ENCODE measurements at regions not wholly inside any gene's neighbourhood (a gene's known extent, or its start where the extent isn't known, plus 50 kb on each side); places are given as distances from the start of the nearest gene placed in this dataset.

DNA sequence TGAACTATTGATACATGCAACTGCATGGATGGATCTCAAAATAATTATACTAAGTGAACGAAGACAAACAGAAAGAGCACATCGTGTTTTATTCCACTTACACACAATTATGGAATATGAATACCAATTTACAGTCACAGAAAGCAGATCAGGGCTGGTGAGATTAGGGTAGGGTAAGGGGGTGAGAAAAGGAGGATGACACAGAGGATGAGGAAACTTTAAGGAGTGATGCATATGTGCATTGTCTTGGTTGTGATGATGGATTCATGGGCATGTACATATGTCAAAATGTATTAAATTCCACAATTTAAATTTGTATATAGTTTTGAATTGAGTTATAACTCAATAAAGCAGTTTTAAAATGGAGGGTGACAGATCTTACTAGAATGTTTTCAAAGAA, 548.9 kb downstream of the PYDC2 start:
- H4K20me1 ChIP-seq (ENCODE audit: insufficient read depth), result no peaks in the 10 kb centered on the region
- no peak overlapping the region for H3K27ac ChIP-seq
- TF ChIP-seq, protein P1, sequence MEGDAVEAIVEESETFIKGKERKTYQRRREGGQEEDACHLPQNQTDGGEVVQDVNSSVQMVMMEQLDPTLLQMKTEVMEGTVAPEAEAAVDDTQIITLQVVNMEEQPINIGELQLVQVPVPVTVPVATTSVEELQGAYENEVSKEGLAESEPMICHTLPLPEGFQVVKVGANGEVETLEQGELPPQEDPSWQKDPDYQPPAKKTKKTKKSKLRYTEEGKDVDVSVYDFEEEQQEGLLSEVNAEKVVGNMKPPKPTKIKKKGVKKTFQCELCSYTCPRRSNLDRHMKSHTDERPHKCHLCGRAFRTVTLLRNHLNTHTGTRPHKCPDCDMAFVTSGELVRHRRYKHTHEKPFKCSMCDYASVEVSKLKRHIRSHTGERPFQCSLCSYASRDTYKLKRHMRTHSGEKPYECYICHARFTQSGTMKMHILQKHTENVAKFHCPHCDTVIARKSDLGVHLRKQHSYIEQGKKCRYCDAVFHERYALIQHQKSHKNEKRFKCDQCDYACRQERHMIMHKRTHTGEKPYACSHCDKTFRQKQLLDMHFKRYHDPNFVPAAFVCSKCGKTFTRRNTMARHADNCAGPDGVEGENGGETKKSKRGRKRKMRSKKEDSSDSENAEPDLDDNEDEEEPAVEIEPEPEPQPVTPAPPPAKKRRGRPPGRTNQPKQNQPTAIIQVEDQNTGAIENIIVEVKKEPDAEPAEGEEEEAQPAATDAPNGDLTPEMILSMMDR (conservative IDR thresholded peaks at IDR 0.05; ENCODE audit: low read depth, low read length), result no peak
- no peaks in the 10 kb centered on the region for H3K27me3 ChIP-seq (ENCODE audit: insufficient read depth, low read depth)
- no peak overlapping the region for H3K9ac ChIP-seq
- no peak overlapping the region for H3K4me2 ChIP-seq
- no peaks in the 10 kb centered on the region for H3K4me1 ChIP-seq (ENCODE audit: low read depth, poor library complexity, severe bottlenecking)
- no peaks in the 10 kb centered on the region for H3K36me3 ChIP-seq (ENCODE audit: insufficient read depth)
- no peak overlapping the region for H2AFZ ChIP-seq (ENCODE audit: low read depth)
- H3K4me3 ChIP-seq (IDR thresholded peaks at IDR 0.05; ENCODE audit: insufficient read depth, low read depth, low read length), result no peak overlapping the region
- no peaks in the 10 kb centered on the region for H3K79me2 ChIP-seq (ENCODE audit: insufficient read depth, low read depth)

DNA sequence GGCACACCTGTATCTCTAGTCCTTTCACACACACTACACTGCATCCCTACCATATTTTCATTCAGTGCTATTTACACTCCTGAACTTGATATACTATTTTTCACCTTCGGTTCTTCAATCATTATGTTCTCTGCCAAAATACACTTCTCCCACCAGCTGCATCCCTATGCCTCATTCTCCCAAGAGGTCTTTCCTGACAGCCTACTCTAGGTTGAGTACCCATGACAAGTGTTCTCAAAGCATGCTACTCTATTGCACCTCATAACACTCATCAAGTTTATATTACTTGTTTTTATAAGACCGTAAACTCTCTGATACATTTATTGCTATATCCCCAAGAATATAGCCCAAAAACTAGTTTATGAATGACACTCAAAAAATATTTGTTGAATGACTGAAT, 549.5 kb downstream of the PYDC2 start:
- H2AFZ ChIP-seq (ENCODE audit: low read depth), result no peak overlapping the region
- H3K4me2 ChIP-seq, result no peak overlapping the region
- no peaks in the 10 kb centered on the region for H4K20me1 ChIP-seq (ENCODE audit: insufficient read depth)
- H3K4me1 ChIP-seq (ENCODE audit: low read depth, poor library complexity, severe bottlenecking), result no peaks in the 10 kb centered on the region
- H3K27me3 ChIP-seq (ENCODE audit: insufficient read depth, low read depth), result no peaks in the 10 kb centered on the region
- H3K79me2 ChIP-seq (ENCODE audit: insufficient read depth, low read depth), result no peaks in the 10 kb centered on the region
- TF ChIP-seq, protein P1 (conservative IDR thresholded peaks at IDR 0.05; ENCODE audit: low read depth, low read length), result no peak
- H3K4me3 ChIP-seq (IDR thresholded peaks at IDR 0.05; ENCODE audit: insufficient read depth, low read depth, low read length), result no peak overlapping the region
- no peak overlapping the region for H3K27ac ChIP-seq
- H3K36me3 ChIP-seq (ENCODE audit: insufficient read depth), result no peaks in the 10 kb centered on the region
- H3K9ac ChIP-seq, result no peak overlapping the region

DNA sequence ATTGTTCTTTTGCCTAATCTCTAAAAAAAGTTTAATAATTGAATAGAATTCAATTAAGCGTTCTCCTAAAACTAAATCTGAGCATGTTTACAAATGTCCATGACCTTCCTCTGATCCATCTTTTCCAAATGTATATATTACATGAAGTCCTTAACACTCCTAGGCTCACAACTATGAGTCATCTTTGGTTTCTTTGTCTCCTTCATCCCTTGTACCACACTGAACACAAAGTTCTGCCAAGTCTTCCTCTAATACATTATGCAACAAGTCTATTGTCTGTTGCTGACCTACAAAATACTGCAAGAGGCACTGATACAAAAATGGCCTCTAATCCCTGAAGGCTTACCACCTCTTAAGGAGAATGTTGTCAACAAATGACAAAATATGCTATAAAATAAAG, 550.2 kb downstream of the PYDC2 start:
- Histone ChIP-seq H3K27ac (no peak overlapping the region), H2AFZ (ENCODE audit: low read depth) (no peak overlapping the region), H4K20me1 (ENCODE audit: insufficient read depth) (no peaks in the 10 kb centered on the region), H3K4me2 (no peak overlapping the region), H3K36me3 (ENCODE audit: insufficient read depth) (no peaks in the 10 kb centered on the region), H3K27me3 (ENCODE audit: insufficient read depth, low read depth) (no peaks in the 10 kb centered on the region), H3K9ac (no peak overlapping the region), H3K4me1 (ENCODE audit: low read depth, poor library complexity, severe bottlenecking) (no peaks in the 10 kb centered on the region), H3K79me2 (ENCODE audit: insufficient read depth, low read depth) (no peaks in the 10 kb centered on the region), H3K4me3 (IDR thresholded peaks at IDR 0.05; ENCODE audit: insufficient read depth, low read depth, low read length) (no peak overlapping the region)
- TF ChIP-seq, protein P1 (conservative IDR thresholded peaks at IDR 0.05; ENCODE audit: low read depth, low read length), result no peak

DNA sequence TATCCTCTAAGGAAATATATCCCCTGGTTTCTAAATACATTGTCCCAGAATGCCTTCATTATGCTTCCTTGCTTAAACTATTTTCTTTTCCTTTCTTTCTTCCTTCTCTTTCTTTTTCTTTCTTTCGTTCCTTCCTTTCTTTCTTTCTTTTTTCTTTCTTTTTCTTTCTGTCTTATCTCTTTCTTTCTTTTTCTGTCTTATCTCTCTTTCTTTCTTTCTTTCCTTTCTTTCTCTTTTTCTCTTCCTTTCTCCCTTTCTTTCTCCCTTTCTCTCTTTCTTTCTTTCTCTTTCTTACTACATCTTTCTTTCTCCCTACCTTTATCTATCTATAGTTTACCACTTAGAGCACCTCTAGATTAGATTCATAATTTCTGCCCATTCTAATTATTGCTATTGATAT, 552.1 kb downstream of the PYDC2 start:
- Histone ChIP-seq H3K27me3 (ENCODE audit: insufficient read depth, low read depth) (no peaks in the 10 kb centered on the region), H3K4me2 (no peak overlapping the region), H4K20me1 (ENCODE audit: insufficient read depth) (no peaks in the 10 kb centered on the region), H3K27ac (no peak overlapping the region), H3K4me1 (ENCODE audit: low read depth, poor library complexity, severe bottlenecking) (no peaks in the 10 kb centered on the region), H3K4me3 (IDR thresholded peaks at IDR 0.05; ENCODE audit: insufficient read depth, low read depth, low read length) (no peak overlapping the region), H3K9ac (no peak overlapping the region), H2AFZ (ENCODE audit: low read depth) (no peak overlapping the region), H3K79me2 (ENCODE audit: insufficient read depth, low read depth) (no peaks in the 10 kb centered on the region), H3K36me3 (ENCODE audit: insufficient read depth) (no peaks in the 10 kb centered on the region)
- TF ChIP-seq, protein P1 (conservative IDR thresholded peaks at IDR 0.05; ENCODE audit: low read depth, low read length), result no peak

DNA sequence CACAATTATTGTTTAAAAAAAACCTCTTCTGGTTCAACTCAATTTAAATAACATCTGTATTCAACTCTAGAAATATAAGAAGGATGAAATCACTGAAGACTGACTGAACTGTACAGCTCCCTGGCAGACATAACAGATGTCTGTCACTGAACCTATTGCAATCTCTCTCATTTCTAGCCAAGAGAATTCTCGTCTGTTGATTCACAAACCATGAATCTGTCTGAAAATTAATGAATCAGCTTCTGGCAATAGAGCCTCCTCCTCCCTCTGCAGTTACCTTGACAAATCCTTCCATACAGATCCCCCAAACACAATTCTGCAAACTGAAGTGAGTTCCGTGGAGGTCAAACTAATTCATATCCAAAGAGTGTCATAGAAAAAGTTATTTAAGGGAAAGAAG, 561.4 kb downstream of the PYDC2 start:
- H4K20me1 ChIP-seq (ENCODE audit: insufficient read depth), result no peaks in the 10 kb centered on the region
- H3K4me2 ChIP-seq, result no peak overlapping the region
- H2AFZ ChIP-seq (ENCODE audit: low read depth), result no peak overlapping the region
- H3K27me3 ChIP-seq (ENCODE audit: insufficient read depth, low read depth), result no peaks in the 10 kb centered on the region
- H3K36me3 ChIP-seq (ENCODE audit: insufficient read depth), result no peaks in the 10 kb centered on the region
- no peak overlapping the region for H3K27ac ChIP-seq
- H3K79me2 ChIP-seq (ENCODE audit: insufficient read depth, low read depth), result no peaks in the 10 kb centered on the region
- TF ChIP-seq, protein P1 (conservative IDR thresholded peaks at IDR 0.05; ENCODE audit: low read depth, low read length), result no peak
- no peak overlapping the region for H3K9ac ChIP-seq
- no peaks in the 10 kb centered on the region for H3K4me1 ChIP-seq (ENCODE audit: low read depth, poor library complexity, severe bottlenecking)
- no peak overlapping the region for H3K4me3 ChIP-seq (IDR thresholded peaks at IDR 0.05; ENCODE audit: insufficient read depth, low read depth, low read length)
